HG03196 (cell line): ENCODE measurements at regions not wholly inside any gene's neighbourhood (a gene's known extent, or its start where the extent isn't known, plus 50 kb on each side); places are given as distances from the start of the nearest gene placed in this dataset.

ENCODE experiments used
- ATAC-seq: cut with Tn5 transposase; IDR thresholded peaks from one replicate; pipeline ENCODE4 v1.9.1; 2021; ENCODE audit not compliant: unreplicated experiment

GRCh38 chr12:25904442-25904841, 54.0 kb upstream of the RASSF8 start:
- ATAC-seq: no peak

- ATAC-seq: no peak
Measured at GRCh38 chr12:25906651-25907340, 51.7 kb upstream of the RASSF8 start.
